NCI-H1417 treated with DMSO at 0.1 percent for 48 hours (cell line): ENCODE measurements at regions not wholly inside any gene's neighbourhood (a gene's known extent, or its start where the extent isn't known, plus 50 kb on each side); places are given as distances from the start of the nearest gene placed in this dataset.

Source experiments
- DNase-seq: peaks from one replicate; lab custom pipeline; 2025; lab: John Stamatoyannopoulos, UW

- DNase-seq = no peak
Observed at GRCh38 chr3:72200332-72200731, 415.4 kb upstream of the PROK2 start.

- DNase-seq = no peak
Observed at GRCh38 chr3:72199530-72199929, 414.6 kb upstream of the PROK2 start.

GRCh38 chr3:72196377-72196929, 411.5 kb upstream of the PROK2 start:
- DNase-seq = no peak

GRCh38 chr3:72195895-72196294, 410.9 kb upstream of the PROK2 start:
- no peak for DNase-seq

- no peak for DNase-seq
Observed at GRCh38 chr3:72194458-72194857, 409.5 kb upstream of the PROK2 start.

- no peak for DNase-seq
Observed at GRCh38 chr3:72193771-72194430, 409.0 kb upstream of the PROK2 start.

GRCh38 chr3:72192572-72192971, 407.6 kb upstream of the PROK2 start:
- no peak for DNase-seq

- no peak for DNase-seq
Observed at GRCh38 chr3:72191209-72191960, 406.4 kb upstream of the PROK2 start.

- no peak for DNase-seq
Observed at GRCh38 chr3:72190050-72190449, 405.1 kb upstream of the PROK2 start.

- no peak for DNase-seq
Observed at GRCh38 chr3:72189339-72189738, 404.4 kb upstream of the PROK2 start.

GRCh38 chr3:72188536-72188935, 403.6 kb upstream of the PROK2 start:
- no peak for DNase-seq

- DNase-seq = no peak
Observed at GRCh38 chr3:72187131-72187530, 402.2 kb upstream of the PROK2 start.

- DNase-seq = no peak
Observed at GRCh38 chr3:72186400-72186855, 401.5 kb upstream of the PROK2 start.

GRCh38 chr3:72185549-72186399, 400.8 kb upstream of the PROK2 start:
- no peak for DNase-seq

GRCh38 chr3:72183489-72183888, 398.5 kb upstream of the PROK2 start:
- no peak for DNase-seq

- no peak for DNase-seq
Observed at GRCh38 chr3:72182206-72182605, 397.3 kb upstream of the PROK2 start.

GRCh38 chr3:72181251-72181650, 396.3 kb upstream of the PROK2 start:
- no peak for DNase-seq

GRCh38 chr3:72180405-72180804, 395.5 kb upstream of the PROK2 start:
- no peak for DNase-seq

GRCh38 chr3:72179107-72179464, 394.1 kb upstream of the PROK2 start:
- no peak for DNase-seq

GRCh38 chr3:72178463-72179106, 393.6 kb upstream of the PROK2 start:
- DNase-seq = no peak

- DNase-seq = no peak
Observed at GRCh38 chr3:72177075-72178050, 392.4 kb upstream of the PROK2 start.
